H9 (cell line): ENCODE measurements at regions not wholly inside any gene's neighbourhood (a gene's known extent, or its start where the extent isn't known, plus 50 kb on each side); places are given as distances from the start of the nearest gene placed in this dataset.

Source experiments
- DNase-seq: peaks from one replicate; pipeline ENCODE4 v3.0.0-alpha.2; 2017
- H2AFZ ChIP-seq: one replicate; pipeline ENCODE4 v1.6.1; 2013; ENCODE audit warnings: mild to moderate bottlenecking, low read length, control low read depth, moderate library complexity
- H2AK5ac ChIP-seq: 2 replicates; pipeline ENCODE4 v1.6.1; 2013; ENCODE audit warnings: low read length, control low read depth, mixed read lengths; ENCODE audit not compliant: insufficient read length
- H2BK120ac ChIP-seq: one replicate; pipeline ENCODE4 v1.6.1; 2013; ENCODE audit warnings: low read depth, mild to moderate bottlenecking, low read length, control low read depth, inconsistent platforms; ENCODE audit not compliant: poor library complexity, severe bottlenecking
- H2BK12ac ChIP-seq: 2 replicates; pipeline ENCODE4 v1.6.1; 2013; ENCODE audit warnings: low read length, control low read depth, mixed read lengths, low read depth; ENCODE audit not compliant: insufficient read length
- H2BK15ac ChIP-seq: 2 replicates; pipeline ENCODE4 v1.6.1; 2013; ENCODE audit warnings: low read depth, low read length, control low read depth
- H2BK20ac ChIP-seq: one replicate; pipeline ENCODE4 v1.6.1; 2013; ENCODE audit warnings: low read depth, mild to moderate bottlenecking, low read length, control low read depth, inconsistent platforms; ENCODE audit not compliant: poor library complexity, severe bottlenecking
- H2BK5ac ChIP-seq: 2 replicates; pipeline ENCODE4 v1.6.1; 2013; ENCODE audit warnings: low read length, control low read depth, mixed read lengths; ENCODE audit not compliant: insufficient read length
- H3K14ac ChIP-seq: 2 replicates; pipeline ENCODE4 v1.6.1; 2013; ENCODE audit warnings: low read length, control low read depth; ENCODE audit not compliant: insufficient read depth
- H3K18ac ChIP-seq: 2 replicates; pipeline ENCODE4 v1.6.1; 2013; ENCODE audit warnings: low read depth, mild to moderate bottlenecking, mixed read lengths, low read length, control low read depth; ENCODE audit not compliant: insufficient read length
- H3K23ac ChIP-seq: 2 replicates; pipeline ENCODE4 v1.6.1; 2013; ENCODE audit warnings: low read length, control low read depth, mixed read lengths, low read depth; ENCODE audit not compliant: insufficient read length
- H3K23me2 ChIP-seq: 2 replicates; pipeline ENCODE4 v1.6.1; 2013; ENCODE audit warnings: low read depth, mild to moderate bottlenecking, mixed read lengths, low read length, control low read depth; ENCODE audit not compliant: insufficient read length, poor library complexity, severe bottlenecking
- H3K27ac ChIP-seq: 2 replicates; pipeline ENCODE4 v1.5.1; 2013; ENCODE audit warnings: low read length, control low read depth, mixed read lengths, low read depth; ENCODE audit not compliant: insufficient read length
- H3K27me3 ChIP-seq: 2 replicates; pipeline ENCODE4 v1.6.1; 2013; ENCODE audit warnings: low read length, control low read depth, inconsistent platforms; ENCODE audit not compliant: insufficient read depth
- H3K4ac ChIP-seq: 2 replicates; pipeline ENCODE4 v1.6.1; 2013; ENCODE audit warnings: low read depth, mild to moderate bottlenecking, control low read depth, inconsistent platforms, low read length, moderate library complexity
- H3K4me1 ChIP-seq: 2 replicates; pipeline ENCODE4 v1.6.1; 2013; ENCODE audit warnings: low read length, control low read depth, inconsistent platforms; ENCODE audit not compliant: insufficient read depth
- H3K4me2 ChIP-seq: 2 replicates; pipeline ENCODE4 v1.6.1; 2013; ENCODE audit warnings: low read length, control low read depth, mixed read lengths; ENCODE audit not compliant: insufficient read length, insufficient read depth
- H3K56ac ChIP-seq: 2 replicates; pipeline ENCODE4 v1.6.1; 2013; ENCODE audit warnings: low read depth, mild to moderate bottlenecking, mixed read lengths, low read length, control low read depth; ENCODE audit not compliant: insufficient read length
- H3K79me1 ChIP-seq: 2 replicates; pipeline ENCODE4 v1.6.1; 2013; ENCODE audit warnings: low read depth, mild to moderate bottlenecking, moderate library complexity, low read length, control low read depth, inconsistent platforms; ENCODE audit not compliant: insufficient read depth, poor library complexity, severe bottlenecking
- H3K79me2 ChIP-seq: 2 replicates; pipeline ENCODE4 v1.6.1; 2013; ENCODE audit warnings: low read length, control low read depth, inconsistent platforms; ENCODE audit not compliant: insufficient read depth
- H3K9ac ChIP-seq: 2 replicates; pipeline ENCODE4 v1.6.1; 2013; ENCODE audit warnings: low read length, control low read depth, mixed read lengths; ENCODE audit not compliant: insufficient read length; ENCODE audit errors: extremely low read depth
- H3K9me3 ChIP-seq: one replicate; pipeline ENCODE4 v1.6.1; 2013; ENCODE audit warnings: low read depth, low read length, inconsistent platforms; ENCODE audit not compliant: control insufficient read depth
- H3T11ph ChIP-seq: one replicate; pipeline ENCODE4 v1.6.1; 2013; ENCODE audit warnings: mild to moderate bottlenecking, low read length, control low read depth, inconsistent platforms
- H4K20me1 ChIP-seq: one replicate; pipeline ENCODE4 v1.6.1; 2013; ENCODE audit not compliant: control insufficient read depth, insufficient read length, insufficient read depth
- H4K5ac ChIP-seq: 2 replicates; pipeline ENCODE4 v1.6.1; 2013; ENCODE audit warnings: low read depth, mild to moderate bottlenecking, mixed read lengths, low read length, control low read depth; ENCODE audit not compliant: insufficient read length
- H4K8ac ChIP-seq: replicated peaks from 2 replicates; pipeline ENCODE4 v1.6.1; 2013; ENCODE audit warnings: low read length, control low read depth, mixed read lengths, low read depth; ENCODE audit not compliant: insufficient read length
- H4K91ac ChIP-seq: 2 replicates; pipeline ENCODE4 v1.6.1; 2013; ENCODE audit warnings: low read depth, mild to moderate bottlenecking, moderate library complexity, mixed read lengths, low read length, control low read depth; ENCODE audit not compliant: insufficient read length
- H3K27ac Mint-ChIP-seq, 3 experiments: 2 replicates in 2 of 3; 3 replicates in 1 of 3; pipeline ENCODE4 v1.8.0; 2020 to 2021; ENCODE audit warnings: mixed read lengths in 3 of 3, mild to moderate bottlenecking in 1 of 3, moderate library complexity in 1 of 3
- H3K27me3 Mint-ChIP-seq: 2 replicates; pipeline ENCODE4 v1.8.0; 2021; ENCODE audit warnings: low read depth, mild to moderate bottlenecking, moderate library complexity, mixed read lengths
- H3K36me3 Mint-ChIP-seq, 3 experiments: 2 replicates in 2 of 3; 3 replicates in 1 of 3; pipeline ENCODE4 v1.8.0; 2020 to 2021; ENCODE audit warnings: low read depth in 3 of 3, mixed read lengths in 3 of 3; ENCODE audit not compliant: insufficient read depth in 1 of 3
- H3K4me1 Mint-ChIP-seq, 2 experiments: 2 replicates each; pipeline ENCODE4 v1.8.0; 2020; ENCODE audit warnings: mixed read lengths in 2 of 2
- H3K4me3 Mint-ChIP-seq, 2 experiments: 2 replicates in 1 of 2; 3 replicates in 1 of 2; pipeline ENCODE4 v1.8.0; 2020 to 2021; ENCODE audit warnings: mild to moderate bottlenecking in 2 of 2, mixed read lengths in 2 of 2, moderate library complexity in 1 of 2
- H3K9me3 Mint-ChIP-seq, 2 experiments: 2 replicates in 1 of 2; 3 replicates in 1 of 2; pipeline ENCODE4 v1.8.0; 2020; ENCODE audit warnings: mild to moderate bottlenecking in 2 of 2, mixed read lengths in 2 of 2, moderate library complexity in 1 of 2
- WGBS: extraction: QIAGEN DNeasy Blood & Tissue Kit; methylation state at CpG from one replicate; pipeline ENCODE4 v1.1.7; 2013; ENCODE audit warnings: missing lambda C conversion rate, low lambda C conversion rate, mixed read lengths; ENCODE audit not compliant: insufficient read length; ENCODE audit errors: extremely low coverage; 5-methylcytosine and 5-hydroxymethylcytosine counted together
- TF ChIP-seq, protein P1 (sequence below): fragments of 200-600 bp; sonication (generic); conservative IDR thresholded peaks from 3 replicates; pipeline ENCODE4 v1.8.0; 2021; ENCODE audit warnings: antibody characterized with exemption, mild to moderate bottlenecking

DNA sequence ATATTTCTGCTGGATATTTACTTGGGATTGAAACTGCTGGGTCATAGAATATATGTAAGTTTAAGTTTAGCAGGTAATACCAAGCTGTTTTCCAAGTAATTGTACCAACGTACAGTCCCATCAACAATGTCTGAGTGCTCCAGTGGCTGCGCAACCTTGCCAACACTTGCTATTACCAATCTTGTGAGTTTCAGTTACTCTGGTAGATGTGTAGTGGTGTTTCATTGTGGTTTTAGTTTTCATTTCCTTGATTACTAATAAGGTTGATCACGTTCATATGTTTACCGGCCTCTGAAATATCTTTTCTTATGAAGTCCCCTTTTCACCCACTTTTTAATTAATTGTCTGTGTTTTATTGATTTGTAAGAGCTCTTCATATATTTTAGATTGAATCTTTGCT lies 370.6 kb upstream of the CADM1 start:
- Histone ChIP-seq H3K4me2 (no peak overlapping the region), H3T11ph (no peak overlapping the region), H3K14ac (no peak overlapping the region), H3K27ac (no peak overlapping the region), H2BK12ac (no peak overlapping the region), H3K79me2 (no peaks in the 10 kb centered on the region), H4K91ac (no peak overlapping the region), H2BK5ac (no peak overlapping the region), H3K4ac (no peak overlapping the region), H3K4me1 (0 out of 2 replicates have a peak, but pooled peaks cover 5% of the 10 kb centered on the region), H4K20me1 (no peaks in the 10 kb centered on the region), H4K5ac (no peak overlapping the region), H2AFZ (no peak overlapping the region), H2AK5ac (no peak overlapping the region), H2BK120ac (no peak overlapping the region), H2BK15ac (no peak overlapping the region), H3K56ac (no peak overlapping the region), H2BK20ac (no peak overlapping the region), H3K23me2 (no peaks in the 10 kb centered on the region), H3K18ac (no peak overlapping the region), H3K27me3 (no peaks in the 10 kb centered on the region), H3K23ac (no peak overlapping the region), H3K9me3 (no peaks in the 10 kb centered on the region), H3K9ac (no peak overlapping the region), H3K79me1 (no peaks in the 10 kb centered on the region), H4K8ac (no peak overlapping the region)
- TF ChIP-seq, protein P1, sequence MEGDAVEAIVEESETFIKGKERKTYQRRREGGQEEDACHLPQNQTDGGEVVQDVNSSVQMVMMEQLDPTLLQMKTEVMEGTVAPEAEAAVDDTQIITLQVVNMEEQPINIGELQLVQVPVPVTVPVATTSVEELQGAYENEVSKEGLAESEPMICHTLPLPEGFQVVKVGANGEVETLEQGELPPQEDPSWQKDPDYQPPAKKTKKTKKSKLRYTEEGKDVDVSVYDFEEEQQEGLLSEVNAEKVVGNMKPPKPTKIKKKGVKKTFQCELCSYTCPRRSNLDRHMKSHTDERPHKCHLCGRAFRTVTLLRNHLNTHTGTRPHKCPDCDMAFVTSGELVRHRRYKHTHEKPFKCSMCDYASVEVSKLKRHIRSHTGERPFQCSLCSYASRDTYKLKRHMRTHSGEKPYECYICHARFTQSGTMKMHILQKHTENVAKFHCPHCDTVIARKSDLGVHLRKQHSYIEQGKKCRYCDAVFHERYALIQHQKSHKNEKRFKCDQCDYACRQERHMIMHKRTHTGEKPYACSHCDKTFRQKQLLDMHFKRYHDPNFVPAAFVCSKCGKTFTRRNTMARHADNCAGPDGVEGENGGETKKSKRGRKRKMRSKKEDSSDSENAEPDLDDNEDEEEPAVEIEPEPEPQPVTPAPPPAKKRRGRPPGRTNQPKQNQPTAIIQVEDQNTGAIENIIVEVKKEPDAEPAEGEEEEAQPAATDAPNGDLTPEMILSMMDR, result no peak
- WGBS, result no CpG with 5 or more reads among the region's 4 CpGs
- Mint-ChIP-seq H3K4me3 (no peak overlapping the region), H3K4me1 (peaks cover 7% of the 10 kb centered on the region in 2 experiments; a peak in 3 of 4 replicates), H3K36me3 (peaks cover 0 to 2% (median 0%) of the 10 kb centered on the region in 3 experiments; a peak in 1 of 7 replicates), H3K27ac (no peak overlapping the region), H3K9me3 (peaks cover 0 to 4% of the 10 kb centered on the region in 2 experiments; a peak in 3 of 5 replicates), H3K27me3 (peaks cover 7% of the 10 kb centered on the region)
- DNase-seq, result no peak
